ENCODE measurements at regions not wholly inside any gene's neighbourhood (a gene's known extent, or its start where the extent isn't known, plus 50 kb on each side); places are given as distances from the start of the nearest gene placed in this dataset.

DNA sequence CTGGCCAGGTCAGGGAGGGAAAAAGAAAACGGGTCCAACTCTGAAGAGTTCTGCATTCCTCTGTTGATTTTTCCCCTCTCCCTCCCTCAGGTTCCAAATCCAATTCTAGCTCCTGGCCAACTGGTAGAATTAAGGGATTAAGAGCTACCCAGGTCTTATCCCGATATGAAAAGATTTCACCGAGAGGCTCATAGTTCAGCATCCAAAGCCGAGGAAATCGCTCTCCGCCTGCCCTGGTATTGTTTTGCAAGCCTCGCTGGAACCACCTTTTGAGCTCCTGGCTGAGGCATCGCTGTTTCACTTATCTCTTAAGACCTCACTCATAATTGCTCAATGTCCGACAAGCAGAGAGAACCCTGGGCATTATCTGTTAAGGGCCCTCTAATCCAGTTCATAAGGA is 180.4 kb downstream of the URI1 start:
- intact Hi-C loops (cut with micrococcal nuclease) = no loop called here

DNA sequence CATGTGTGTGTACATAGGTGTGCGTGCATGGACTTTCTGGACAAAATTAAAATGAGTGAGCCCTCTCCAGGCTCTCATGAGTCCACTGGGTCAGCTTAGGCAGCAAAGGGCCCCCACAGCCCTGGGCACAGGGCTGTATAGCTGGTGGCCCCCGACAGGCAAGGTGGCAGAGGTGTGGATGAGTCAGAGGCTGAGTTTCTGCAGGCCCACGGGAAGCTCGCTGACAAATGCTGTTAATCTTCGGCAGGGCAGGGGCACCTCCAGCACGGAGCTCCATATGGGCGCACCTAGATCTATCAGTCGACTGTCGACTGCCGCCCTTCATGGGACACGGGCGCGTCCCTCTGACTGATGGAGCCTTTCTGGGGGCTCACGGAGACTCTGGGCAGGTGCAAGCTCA is 181.1 kb downstream of the URI1 start:
- intact Hi-C loops (cut with micrococcal nuclease) = no loop called here

DNA sequence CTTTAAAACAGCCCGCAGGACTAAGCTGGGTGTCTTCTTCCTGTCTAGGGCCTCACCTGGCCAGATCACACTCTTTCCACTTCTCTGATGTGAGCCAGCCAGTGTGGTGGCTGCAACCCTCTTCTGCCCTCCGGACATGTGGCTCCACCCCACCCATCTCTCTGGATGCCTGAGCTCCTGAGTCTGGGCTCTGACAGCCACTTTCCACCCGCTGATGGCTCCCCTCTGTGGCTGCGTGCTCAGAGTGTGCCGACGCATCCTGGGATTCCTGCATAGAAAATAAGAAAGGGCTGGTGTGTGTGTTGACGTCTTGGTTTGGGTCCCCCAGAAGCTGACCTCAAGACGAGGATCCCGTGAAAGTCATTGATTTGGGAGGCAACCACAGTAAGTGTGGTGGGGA is 181.6 kb downstream of the URI1 start:
- intact Hi-C loops (cut with micrococcal nuclease) = no loop called here

DNA sequence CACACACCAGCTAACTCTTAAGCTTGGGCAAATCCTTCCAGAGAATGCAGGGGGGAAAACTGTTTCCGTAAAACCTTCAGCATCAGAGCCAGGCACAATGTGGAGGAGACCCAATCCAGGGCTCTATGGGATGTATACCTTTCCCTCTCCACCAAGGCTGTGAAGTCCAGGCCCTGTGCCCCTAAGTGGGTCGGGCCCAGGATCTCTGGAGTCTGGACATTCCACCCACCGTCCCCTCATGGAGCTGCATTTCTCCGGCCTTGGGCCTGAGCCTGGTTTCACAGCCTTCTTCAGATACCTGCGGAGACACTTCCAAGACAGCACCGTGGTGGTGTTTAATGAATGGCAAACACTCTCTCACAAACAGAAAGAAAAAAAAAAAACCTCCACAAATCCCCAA is 186.2 kb downstream of the URI1 start:
- intact Hi-C loops (cut with micrococcal nuclease) = no loop called here

- intact Hi-C loops (cut with micrococcal nuclease) = no loop called here
Measured at GRCh38 chr19:30130356-30131122, 188.5 kb downstream of the URI1 start.

- intact Hi-C loops (cut with micrococcal nuclease) = no loop called here
Measured at GRCh38 chr19:30131246-30131645, 189.2 kb downstream of the URI1 start.

GRCh38 chr19:30131722-30132291 is 189.8 kb downstream of the URI1 start:
- intact Hi-C loops (cut with micrococcal nuclease) = no loop called here

GRCh38 chr19:30132343-30133075 is 190.5 kb downstream of the URI1 start:
- intact Hi-C loops (cut with micrococcal nuclease) = no loop called here

- intact Hi-C loops (cut with micrococcal nuclease) = no loop called here
Measured at GRCh38 chr19:30133803-30134202, 191.8 kb downstream of the URI1 start.

DNA sequence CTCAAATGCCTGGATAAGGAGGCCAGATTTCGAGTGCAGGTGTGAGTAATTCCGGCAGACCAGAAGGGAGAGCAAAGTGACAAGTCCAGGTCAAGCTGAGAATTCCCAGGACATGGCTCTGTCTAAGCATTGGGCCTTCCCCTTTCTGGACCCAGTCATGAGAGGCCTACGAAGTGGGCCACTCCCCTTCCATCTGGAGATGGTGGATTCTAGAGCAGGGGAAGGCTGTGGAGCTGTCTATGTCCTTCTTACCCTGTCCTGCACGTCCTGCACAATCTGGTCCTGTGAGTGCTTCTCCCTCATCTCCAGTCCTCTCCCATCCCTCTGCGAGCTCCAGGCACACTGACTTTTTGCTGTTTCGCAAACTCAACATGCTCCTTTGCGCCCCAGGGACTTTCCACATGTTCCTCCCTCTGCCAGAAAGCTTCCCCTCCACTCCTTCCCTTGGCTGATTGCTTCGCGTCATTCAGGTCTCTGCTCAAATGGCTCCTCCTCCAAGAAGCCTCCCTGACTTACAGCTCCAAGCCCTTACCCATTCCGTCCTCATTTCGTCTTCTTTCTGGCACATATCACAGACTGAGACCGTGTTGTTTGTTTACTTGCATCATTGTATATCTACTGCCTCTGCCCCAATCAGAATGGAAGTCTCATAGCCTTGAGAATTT is 193.2 kb downstream of the URI1 start:
- intact Hi-C loops (cut with micrococcal nuclease) = no loop called here

GRCh38 chr19:30135797-30136196 is 193.8 kb downstream of the URI1 start:
- intact Hi-C loops (cut with micrococcal nuclease) = no loop called here

DNA sequence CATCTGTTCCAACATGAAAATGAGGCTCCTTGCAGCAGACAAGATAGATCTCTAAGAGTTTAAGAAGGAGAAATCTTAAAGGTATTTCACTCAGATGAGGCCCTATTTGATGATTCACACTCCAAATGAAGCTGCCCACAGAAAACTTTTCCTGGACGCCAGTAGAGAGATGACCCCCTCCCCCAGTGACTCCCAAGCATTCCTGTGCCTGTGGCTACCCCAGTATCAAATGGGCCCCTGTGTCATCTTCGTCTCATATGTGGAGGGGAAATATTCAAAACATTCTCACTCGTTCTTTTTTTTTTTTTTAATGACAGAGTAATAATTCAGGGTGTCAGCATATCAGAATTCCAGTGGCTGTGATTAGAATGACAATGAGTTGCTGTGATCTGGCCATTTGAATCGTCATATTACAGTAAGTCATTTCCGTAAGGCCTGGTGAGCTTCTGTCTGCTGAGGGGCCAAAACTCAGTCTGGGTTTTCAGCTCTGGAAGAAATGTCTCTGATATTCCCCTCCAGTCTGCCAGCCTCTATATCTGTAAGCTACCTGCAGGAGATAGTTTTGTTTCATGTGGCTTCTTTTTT is 194.7 kb downstream of the URI1 start:
- intact Hi-C loops (cut with micrococcal nuclease) = no loop called here

DNA sequence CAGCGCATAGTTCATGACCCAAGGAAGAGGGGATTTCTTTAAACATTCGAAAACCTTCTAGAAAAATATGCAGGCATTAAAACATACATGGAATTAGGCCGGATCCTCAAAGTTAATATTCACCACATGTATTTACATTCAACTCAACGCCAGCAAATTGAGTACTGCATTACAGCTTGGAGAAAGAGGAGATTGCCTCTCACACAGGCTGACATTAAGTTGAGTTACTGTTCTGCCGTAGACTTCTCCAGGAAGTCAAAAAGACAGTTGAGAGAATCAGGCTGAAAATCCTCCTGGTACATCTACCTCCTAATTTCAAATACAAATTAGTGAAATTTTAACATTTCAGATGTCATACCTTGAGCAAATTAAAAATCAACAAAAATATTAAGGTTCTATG is 195.7 kb downstream of the URI1 start:
- intact Hi-C loops (cut with micrococcal nuclease) = no loop called here

- intact Hi-C loops (cut with micrococcal nuclease) = no loop called here
Measured at GRCh38 chr19:30144242-30144758, 202.3 kb downstream of the URI1 start.

GRCh38 chr19:30144802-30145201 is 202.8 kb downstream of the URI1 start:
- intact Hi-C loops (cut with micrococcal nuclease) = no loop called here

DNA sequence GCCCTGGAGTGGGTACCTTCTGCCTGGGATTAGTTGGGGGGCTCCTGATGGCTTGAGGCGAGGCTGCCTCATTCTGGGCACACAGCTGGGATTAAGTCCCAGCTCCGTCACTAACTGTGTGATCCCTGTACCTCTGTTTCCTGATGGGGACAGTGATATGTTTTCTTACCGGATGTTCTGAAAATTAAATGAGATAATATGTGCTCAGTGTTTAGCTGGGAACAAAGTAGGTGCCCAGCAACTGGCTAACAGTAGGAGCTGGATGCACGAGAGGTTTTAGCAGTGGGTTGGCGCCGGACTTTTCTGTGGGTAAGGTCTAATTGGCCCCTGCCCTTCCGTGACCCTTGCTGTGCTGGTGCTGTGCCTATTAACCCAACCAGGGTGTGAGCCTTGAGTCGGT is 203.4 kb downstream of the URI1 start:
- intact Hi-C loops (cut with micrococcal nuclease) = no loop called here

GRCh38 chr19:30146346-30146745 is 204.3 kb downstream of the URI1 start:
- intact Hi-C loops (cut with micrococcal nuclease) = no loop called here

GRCh38 chr19:30148039-30148790 is 206.2 kb downstream of the URI1 start:
- intact Hi-C loops (cut with micrococcal nuclease) = no loop called here

DNA sequence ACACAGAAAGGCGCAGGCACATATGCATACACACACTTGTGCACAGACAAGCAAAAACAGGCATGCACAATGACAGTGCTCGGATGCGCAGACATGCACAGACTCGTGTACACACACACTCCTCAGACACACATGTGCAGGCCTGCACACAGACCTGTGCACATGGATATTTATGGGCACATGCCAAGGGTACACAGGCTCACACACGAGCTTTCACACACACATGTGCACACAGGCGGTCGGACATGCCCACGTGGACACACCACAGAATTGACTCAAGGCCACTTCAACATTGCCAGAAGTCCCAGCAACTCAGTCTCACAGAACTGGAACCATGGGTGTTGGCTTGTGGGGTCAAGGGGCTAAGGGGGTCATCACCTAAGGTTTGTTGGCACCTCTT is 206.8 kb downstream of the URI1 start:
- intact Hi-C loops (cut with micrococcal nuclease) = no loop called here

DNA sequence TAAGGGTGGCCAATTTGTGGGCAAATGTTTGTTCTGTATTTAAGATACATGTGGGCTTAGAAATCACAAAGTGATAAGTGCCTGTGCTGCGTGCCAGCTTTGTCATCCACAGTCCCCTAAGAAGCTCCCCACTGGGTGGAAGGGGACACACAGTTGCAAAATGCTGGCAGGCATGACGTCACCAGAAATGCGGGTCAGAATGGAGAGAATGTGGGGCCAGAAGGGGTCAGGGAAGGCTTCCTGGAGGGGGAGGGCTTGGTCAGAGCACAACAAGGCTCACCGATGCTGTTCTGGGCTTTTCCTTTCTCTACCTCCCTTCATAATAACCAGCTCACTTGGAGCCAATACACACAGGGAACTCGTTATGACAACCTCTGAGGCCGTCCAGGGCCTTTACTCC is 207.3 kb downstream of the URI1 start:
- intact Hi-C loops (cut with micrococcal nuclease) = no loop called here

- intact Hi-C loops (cut with micrococcal nuclease) = no loop called here
Measured at GRCh38 chr19:30150626-30151025, 208.6 kb downstream of the URI1 start.

Data from T-helper 2 cell treated with Interferon-gamma antibody and Interleukin-4, amounts not matched to agents 100 ng/mL and 5 ng/mL, for 36 hours (primary cell).